ENCODE measurements at regions not wholly inside any gene's neighbourhood (a gene's known extent, or its start where the extent isn't known, plus 50 kb on each side); places are given as distances from the start of the nearest gene placed in this dataset.

DNA sequence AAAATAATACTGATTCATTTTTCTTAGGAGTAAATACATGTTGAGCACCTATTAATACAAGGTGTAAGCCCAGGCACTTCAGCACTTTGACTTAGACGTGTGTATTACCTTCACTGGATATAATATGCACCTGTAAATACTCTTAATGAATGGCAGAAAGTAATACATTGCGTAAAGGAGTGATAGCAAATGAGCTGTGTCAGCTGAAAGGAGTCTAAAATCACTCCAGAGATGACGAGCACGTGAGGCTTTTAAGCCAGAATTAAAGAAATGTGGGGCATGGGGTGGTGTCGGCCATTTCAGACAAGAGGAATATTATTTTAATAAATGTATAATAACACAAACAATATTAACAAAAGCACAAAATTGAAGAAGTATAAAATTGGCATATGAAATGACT lies 722.7 kb downstream of the EPHA4 start:
- H3K14ac ChIP-seq (ENCODE audit: low read length in 2 of 2): no peak overlapping the region
- H3K4ac ChIP-seq (ENCODE audit: low read depth in 1 of 2, low read length in 2 of 2): no peak overlapping the region
- H3K9ac ChIP-seq (ENCODE audit: low read length): no peak overlapping the region
- no peaks in the 10 kb centered on the region for H3K9me3 ChIP-seq (ENCODE audit: control insufficient read depth, low read length)
- H3K27me3 ChIP-seq (ENCODE audit: control insufficient read depth in 1 of 2, insufficient read depth in 1 of 2, low read length in 2 of 2): no peaks in the 10 kb centered on the region
- no peaks in the 10 kb centered on the region for H3K36me3 ChIP-seq (ENCODE audit: control insufficient read depth in 1 of 2, insufficient read depth in 2 of 2, low read depth in 1 of 2, low read length in 2 of 2)
- H2AK5ac ChIP-seq (ENCODE audit: low read length, severe bottlenecking): peak overlapping the region; percentile 76
- H4K8ac ChIP-seq (ENCODE audit: low read length): no peak overlapping the region
- no peak overlapping the region for H2BK120ac ChIP-seq (ENCODE audit: low read depth, low read length)
- no peak overlapping the region for H3K23ac ChIP-seq (ENCODE audit: low read length in 2 of 2)
- DNase-seq: no peak
- no peak overlapping the region for H2BK5ac ChIP-seq (ENCODE audit: low read depth, low read length, poor library complexity, severe bottlenecking)
- H2BK15ac ChIP-seq (ENCODE audit: low read depth, poor library complexity, severe bottlenecking): no peak overlapping the region
- no peak overlapping the region for H3K18ac ChIP-seq (ENCODE audit: low read depth in 1 of 2, low read length in 2 of 2)
- H2BK12ac ChIP-seq (ENCODE audit: low read length in 2 of 2): no peak overlapping the region
- WGBS: 95% methylated on average over 3 of the region's 5 CpGs
- H3K79me1 ChIP-seq (replicated peaks; ENCODE audit: low read length, poor library complexity, severe bottlenecking): no peaks in the 10 kb centered on the region
- no peak overlapping the region for H3K27ac ChIP-seq (ENCODE audit: low read length, poor library complexity, severe bottlenecking)
- H4K91ac ChIP-seq (ENCODE audit: low read length): no peak overlapping the region
- no peak overlapping the region for H3K4me2 ChIP-seq (ENCODE audit: low read length, poor library complexity, severe bottlenecking)
- H3K4me1 ChIP-seq (ENCODE audit: control insufficient read depth, insufficient read depth, low read depth, low read length): no peaks in the 10 kb centered on the region
- H2AFZ ChIP-seq (ENCODE audit: low read depth, low read length): no peak overlapping the region
- no peak overlapping the region for H3K4me3 ChIP-seq (ENCODE audit: insufficient read depth in 1 of 2, low read depth in 1 of 2, low read length in 2 of 2)

- H2BK120ac ChIP-seq (ENCODE audit: low read depth, low read length): no peak overlapping the region
- H3K23ac ChIP-seq (ENCODE audit: low read length in 2 of 2): no peak overlapping the region
- H3K27ac ChIP-seq (ENCODE audit: low read length, poor library complexity, severe bottlenecking): no peak overlapping the region
- H3K4me1 ChIP-seq (ENCODE audit: control insufficient read depth, insufficient read depth, low read depth, low read length): no peaks in the 10 kb centered on the region
- no peak overlapping the region for H4K8ac ChIP-seq (ENCODE audit: low read length)
- H2BK5ac ChIP-seq (ENCODE audit: low read depth, low read length, poor library complexity, severe bottlenecking): no peak overlapping the region
- 93% methylated on average over 3 of the region's 3 CpGs for WGBS
- no peaks in the 10 kb centered on the region for H3K27me3 ChIP-seq (ENCODE audit: control insufficient read depth in 1 of 2, insufficient read depth in 1 of 2, low read length in 2 of 2)
- no peak overlapping the region for H3K9ac ChIP-seq (ENCODE audit: low read length)
- no peak overlapping the region for H3K4me3 ChIP-seq (ENCODE audit: insufficient read depth in 1 of 2, low read depth in 1 of 2, low read length in 2 of 2)
- no peaks in the 10 kb centered on the region for H3K9me3 ChIP-seq (ENCODE audit: control insufficient read depth, low read length)
- H3K79me1 ChIP-seq (replicated peaks; ENCODE audit: low read length, poor library complexity, severe bottlenecking): no peaks in the 10 kb centered on the region
- no peak overlapping the region for H3K14ac ChIP-seq (ENCODE audit: low read length in 2 of 2)
- no peak overlapping the region for H2AFZ ChIP-seq (ENCODE audit: low read depth, low read length)
- no peak overlapping the region for H2AK5ac ChIP-seq (ENCODE audit: low read length, severe bottlenecking)
- no peak overlapping the region for H3K18ac ChIP-seq (ENCODE audit: low read depth in 1 of 2, low read length in 2 of 2)
- DNase-seq: no peak
- H3K4ac ChIP-seq (ENCODE audit: low read depth in 1 of 2, low read length in 2 of 2): no peak overlapping the region
- no peak overlapping the region for H2BK12ac ChIP-seq (ENCODE audit: low read length in 2 of 2)
- no peak overlapping the region for H2BK15ac ChIP-seq (ENCODE audit: low read depth, poor library complexity, severe bottlenecking)
- no peaks in the 10 kb centered on the region for H3K36me3 ChIP-seq (ENCODE audit: control insufficient read depth in 1 of 2, insufficient read depth in 2 of 2, low read depth in 1 of 2, low read length in 2 of 2)
- H3K4me2 ChIP-seq (ENCODE audit: low read length, poor library complexity, severe bottlenecking): no peak overlapping the region
- no peak overlapping the region for H4K91ac ChIP-seq (ENCODE audit: low read length)
These were observed 722.0 kb downstream of the EPHA4 start for GRCh38 chr2:220850116-220850515.

- Histone ChIP-seq H3K9ac (ENCODE audit: low read length) (no peak overlapping the region), H3K4me3 (ENCODE audit: insufficient read depth in 1 of 2, low read depth in 1 of 2, low read length in 2 of 2) (no peak overlapping the region), H3K4ac (ENCODE audit: low read depth in 1 of 2, low read length in 2 of 2) (no peak overlapping the region), H3K4me2 (ENCODE audit: low read length, poor library complexity, severe bottlenecking) (no peak overlapping the region), H2BK12ac (ENCODE audit: low read length in 2 of 2) (no peak overlapping the region), H2BK120ac (ENCODE audit: low read depth, low read length) (no peak overlapping the region), H3K14ac (ENCODE audit: low read length in 2 of 2) (no peak overlapping the region), H2BK15ac (ENCODE audit: low read depth, poor library complexity, severe bottlenecking) (no peak overlapping the region), H2AFZ (ENCODE audit: low read depth, low read length) (no peak overlapping the region), H3K9me3 (ENCODE audit: control insufficient read depth, low read length) (no peaks in the 10 kb centered on the region), H2AK5ac (ENCODE audit: low read length, severe bottlenecking) (no peak overlapping the region), H3K23ac (ENCODE audit: low read length in 2 of 2) (no peak overlapping the region), H3K18ac (ENCODE audit: low read depth in 1 of 2, low read length in 2 of 2) (no peak overlapping the region), H3K27me3 (ENCODE audit: control insufficient read depth in 1 of 2, insufficient read depth in 1 of 2, low read length in 2 of 2) (no peaks in the 10 kb centered on the region), H3K4me1 (ENCODE audit: control insufficient read depth, insufficient read depth, low read depth, low read length) (no peaks in the 10 kb centered on the region), H2BK5ac (ENCODE audit: low read depth, low read length, poor library complexity, severe bottlenecking) (no peak overlapping the region), H4K91ac (ENCODE audit: low read length) (no peak overlapping the region), H4K8ac (ENCODE audit: low read length) (no peak overlapping the region), H3K27ac (ENCODE audit: low read length, poor library complexity, severe bottlenecking) (no peak overlapping the region), H3K36me3 (ENCODE audit: control insufficient read depth in 1 of 2, insufficient read depth in 2 of 2, low read depth in 1 of 2, low read length in 2 of 2) (no peaks in the 10 kb centered on the region), H3K79me1 (replicated peaks; ENCODE audit: low read length, poor library complexity, severe bottlenecking) (no peaks in the 10 kb centered on the region)
- no CpG with 5 or more reads among the region's 2 CpGs for WGBS
- peak; percentile 64 for DNase-seq
These were observed 716.8 kb downstream of the EPHA4 start for GRCh38 chr2:220855296-220855695.

DNA sequence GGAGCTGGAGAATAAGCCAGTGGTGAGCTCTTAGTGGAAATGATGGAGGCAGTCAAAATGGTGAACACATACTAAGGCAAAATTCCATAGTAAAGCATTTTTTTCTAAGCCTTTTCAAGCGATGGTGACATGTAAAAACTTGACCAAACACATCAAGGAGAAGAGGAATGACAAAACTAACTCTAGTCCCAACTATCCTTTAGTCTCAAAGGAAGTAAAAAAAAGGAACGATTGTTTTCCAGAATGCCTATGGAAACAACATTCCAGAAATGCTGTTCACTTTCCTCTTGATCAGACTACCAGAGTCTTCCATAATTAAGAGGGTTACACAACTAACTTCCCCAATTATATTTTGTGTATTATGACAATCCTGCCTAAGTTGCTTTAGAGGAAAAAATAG lies 715.6 kb downstream of the EPHA4 start:
- H3K4me3 ChIP-seq (ENCODE audit: insufficient read depth in 1 of 2, low read depth in 1 of 2, low read length in 2 of 2): no peak overlapping the region
- H3K14ac ChIP-seq (ENCODE audit: low read length in 2 of 2): no peak overlapping the region
- DNase-seq: no peak
- no peak overlapping the region for H3K4ac ChIP-seq (ENCODE audit: low read depth in 1 of 2, low read length in 2 of 2)
- no peaks in the 10 kb centered on the region for H3K27me3 ChIP-seq (ENCODE audit: control insufficient read depth in 1 of 2, insufficient read depth in 1 of 2, low read length in 2 of 2)
- no peak overlapping the region for H3K4me2 ChIP-seq (ENCODE audit: low read length, poor library complexity, severe bottlenecking)
- no peaks in the 10 kb centered on the region for H3K36me3 ChIP-seq (ENCODE audit: control insufficient read depth in 1 of 2, insufficient read depth in 2 of 2, low read depth in 1 of 2, low read length in 2 of 2)
- no peaks in the 10 kb centered on the region for H3K79me1 ChIP-seq (replicated peaks; ENCODE audit: low read length, poor library complexity, severe bottlenecking)
- no peak overlapping the region for H2BK15ac ChIP-seq (ENCODE audit: low read depth, poor library complexity, severe bottlenecking)
- H2BK12ac ChIP-seq (ENCODE audit: low read length in 2 of 2): no peak overlapping the region
- no peak overlapping the region for H2AK5ac ChIP-seq (ENCODE audit: low read length, severe bottlenecking)
- no peak overlapping the region for H4K8ac ChIP-seq (ENCODE audit: low read length)
- no peak overlapping the region for H3K18ac ChIP-seq (ENCODE audit: low read depth in 1 of 2, low read length in 2 of 2)
- no peak overlapping the region for H3K27ac ChIP-seq (ENCODE audit: low read length, poor library complexity, severe bottlenecking)
- no peak overlapping the region for H2AFZ ChIP-seq (ENCODE audit: low read depth, low read length)
- H3K9me3 ChIP-seq (ENCODE audit: control insufficient read depth, low read length): no peaks in the 10 kb centered on the region
- no peaks in the 10 kb centered on the region for H3K4me1 ChIP-seq (ENCODE audit: control insufficient read depth, insufficient read depth, low read depth, low read length)
- no peak overlapping the region for H2BK5ac ChIP-seq (ENCODE audit: low read depth, low read length, poor library complexity, severe bottlenecking)
- no peak overlapping the region for H3K23ac ChIP-seq (ENCODE audit: low read length in 2 of 2)
- no peak overlapping the region for H2BK120ac ChIP-seq (ENCODE audit: low read depth, low read length)
- no peak overlapping the region for H3K9ac ChIP-seq (ENCODE audit: low read length)
- WGBS: 90% methylated on average over 2 of the region's 2 CpGs
- no peak overlapping the region for H4K91ac ChIP-seq (ENCODE audit: low read length)

Measured in mesenchymal stem cell (in vitro differentiated cells and primary cell).